NCI-H345 treated with DMSO at 0.1 percent for 48 hours (cell line): ENCODE measurements at regions not wholly inside any gene's neighbourhood (a gene's known extent, or its start where the extent isn't known, plus 50 kb on each side); places are given as distances from the start of the nearest gene placed in this dataset.

Source experiments
- DNase-seq: peaks from one replicate; lab custom pipeline; 2025; ENCODE audit not compliant: unreplicated experiment; lab: John Stamatoyannopoulos, UW

DNA sequence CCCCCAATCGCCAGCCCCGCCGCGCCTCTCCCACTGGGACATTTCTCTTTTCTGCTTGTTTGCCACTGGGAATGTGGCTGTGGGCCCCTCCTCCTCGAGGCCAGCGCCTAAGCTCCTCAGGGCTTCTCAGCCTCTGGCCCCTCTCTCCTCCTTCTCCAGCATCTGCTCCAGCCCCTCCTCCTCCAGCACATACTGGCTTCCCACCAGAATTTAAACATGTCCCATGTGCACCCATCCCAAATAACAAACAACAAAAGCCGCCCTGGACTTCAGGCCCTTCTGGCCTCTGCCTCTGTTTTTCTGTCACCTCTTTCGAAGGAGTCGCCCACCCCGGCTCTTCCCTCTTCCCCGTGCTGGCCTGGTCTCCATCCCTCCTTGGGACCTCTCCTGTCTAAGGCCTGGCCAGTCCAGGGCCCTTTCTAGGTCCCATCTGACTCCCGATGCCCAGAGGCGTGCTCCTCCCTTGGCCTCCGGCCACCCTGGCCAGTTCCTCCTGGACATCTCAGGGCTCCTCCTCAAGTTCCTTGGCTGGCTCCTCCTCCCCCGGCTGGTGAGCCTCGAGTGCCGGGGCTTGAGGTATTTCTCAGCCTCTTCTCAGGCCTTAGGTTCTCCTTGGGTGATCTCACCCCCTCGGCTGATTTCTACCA, 94.6 kb upstream of the SLC6A6 start:
- DNase-seq: no peak

DNA sequence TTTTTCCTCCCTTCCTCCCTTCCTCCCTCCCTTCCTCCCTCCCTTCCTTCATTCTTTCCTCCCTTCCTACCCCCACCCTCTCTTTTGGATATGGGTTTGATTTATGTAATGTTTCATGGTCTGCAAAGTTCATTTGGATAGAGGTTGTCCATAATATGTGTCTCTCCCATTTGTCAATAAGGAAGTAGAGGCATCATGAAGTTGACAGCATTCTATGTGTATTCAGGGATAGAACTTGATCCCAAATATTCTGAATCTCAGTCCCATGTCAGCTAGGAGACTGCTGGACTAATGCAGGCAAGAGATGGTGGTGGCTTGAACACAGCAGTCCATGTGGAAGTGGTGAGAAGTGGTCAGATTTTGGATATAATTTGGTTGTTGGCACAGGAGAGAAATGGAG, 90.7 kb upstream of the SLC6A6 start:
- no peak for DNase-seq

GRCh38 chr3:14312375-14312774, 90.0 kb upstream of the SLC6A6 start:
- DNase-seq: no peak

DNA sequence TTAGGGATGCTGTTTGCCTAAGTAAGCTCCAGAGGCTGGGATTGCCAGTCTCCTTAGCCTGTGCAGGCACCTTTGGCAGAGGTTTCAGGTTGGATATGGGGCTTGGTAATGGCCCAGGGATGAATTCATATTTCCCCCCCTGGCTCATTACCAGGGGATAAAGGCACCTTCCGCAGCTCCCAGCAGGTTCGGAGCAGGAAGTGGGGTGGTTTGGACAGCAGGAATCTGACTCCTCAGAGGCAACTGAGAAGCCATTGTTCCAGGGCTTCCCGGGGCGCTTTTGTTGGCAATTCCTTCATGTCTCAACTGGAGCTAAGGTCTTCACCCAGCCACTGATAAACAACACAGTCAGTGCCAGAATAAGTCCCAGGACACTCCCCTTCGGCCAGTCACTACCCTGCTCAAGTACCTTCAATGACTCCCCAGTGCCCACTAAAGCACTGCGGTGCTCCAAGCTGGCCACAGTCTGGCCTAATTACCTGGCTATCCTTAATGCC, 85.3 kb upstream of the SLC6A6 start:
- DNase-seq: no peak

GRCh38 chr3:14318646-14319045, 83.8 kb upstream of the SLC6A6 start:
- no peak for DNase-seq

DNA sequence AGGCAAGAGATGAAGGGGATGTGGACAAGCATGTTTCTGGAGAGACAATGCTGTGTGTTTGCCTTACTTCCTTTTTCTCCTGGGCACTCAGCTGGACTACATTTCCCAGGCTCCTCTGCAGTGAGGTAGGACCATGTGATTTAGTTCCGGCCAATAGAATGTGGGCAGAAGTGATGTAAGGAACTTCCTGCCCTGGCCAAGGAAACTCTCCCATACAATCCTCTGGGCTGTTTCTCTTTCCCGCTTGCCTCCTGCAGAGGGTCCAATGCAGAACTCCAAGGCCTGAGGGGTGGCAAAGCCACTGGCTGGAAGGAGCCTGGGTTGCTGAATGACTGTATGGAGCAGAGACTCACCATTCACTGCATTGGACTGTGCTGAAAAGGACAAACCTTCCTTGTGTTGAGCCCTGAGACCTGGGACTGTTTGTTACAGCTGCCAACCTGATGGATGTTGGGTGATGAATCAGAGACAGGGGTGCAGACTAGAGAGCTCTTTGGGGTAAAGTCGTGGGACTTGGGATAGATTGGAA, 82.7 kb upstream of the SLC6A6 start:
- no peak for DNase-seq

DNA sequence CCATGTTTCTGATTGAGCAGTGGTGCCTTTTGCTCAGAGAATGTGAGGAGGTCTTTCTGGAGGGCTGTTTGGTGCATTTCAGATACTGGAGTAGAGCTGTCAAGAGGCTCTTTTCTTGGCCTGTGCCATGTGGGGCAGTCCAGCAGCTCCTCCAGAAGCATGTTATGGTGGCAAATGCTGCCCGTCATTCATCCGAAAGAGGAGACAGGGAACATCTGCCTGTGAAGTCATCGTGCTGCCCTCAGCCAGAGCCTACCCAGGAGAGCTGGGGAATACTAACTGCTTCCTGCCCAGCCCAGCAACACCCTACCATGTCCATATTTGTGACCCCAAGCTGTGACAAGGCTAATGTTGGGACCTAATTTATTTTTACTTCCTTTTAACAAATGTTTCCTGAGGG, 82.2 kb upstream of the SLC6A6 start:
- no peak for DNase-seq

DNA sequence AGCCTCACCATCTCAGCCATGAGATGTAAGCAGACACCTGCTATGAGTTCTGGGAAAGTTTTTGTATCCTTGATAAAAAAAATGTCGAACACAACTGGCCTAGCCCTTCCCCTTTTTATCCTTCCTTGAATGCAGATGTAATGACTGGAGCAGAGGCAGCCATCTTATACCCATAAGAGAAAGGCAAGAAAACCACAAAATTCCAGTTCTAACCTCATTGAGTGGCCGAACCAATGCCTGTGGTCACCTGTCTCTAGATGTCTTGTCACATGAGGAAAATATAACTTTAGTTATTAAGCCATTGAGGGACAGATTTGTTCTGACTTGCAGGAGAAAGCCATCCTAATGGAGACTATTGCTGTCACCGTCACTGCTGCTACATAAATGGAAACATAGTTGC, 80.4 kb upstream of the SLC6A6 start:
- no peak for DNase-seq

GRCh38 chr3:14322667-14323295, 79.6 kb upstream of the SLC6A6 start:
- no peak for DNase-seq

DNA sequence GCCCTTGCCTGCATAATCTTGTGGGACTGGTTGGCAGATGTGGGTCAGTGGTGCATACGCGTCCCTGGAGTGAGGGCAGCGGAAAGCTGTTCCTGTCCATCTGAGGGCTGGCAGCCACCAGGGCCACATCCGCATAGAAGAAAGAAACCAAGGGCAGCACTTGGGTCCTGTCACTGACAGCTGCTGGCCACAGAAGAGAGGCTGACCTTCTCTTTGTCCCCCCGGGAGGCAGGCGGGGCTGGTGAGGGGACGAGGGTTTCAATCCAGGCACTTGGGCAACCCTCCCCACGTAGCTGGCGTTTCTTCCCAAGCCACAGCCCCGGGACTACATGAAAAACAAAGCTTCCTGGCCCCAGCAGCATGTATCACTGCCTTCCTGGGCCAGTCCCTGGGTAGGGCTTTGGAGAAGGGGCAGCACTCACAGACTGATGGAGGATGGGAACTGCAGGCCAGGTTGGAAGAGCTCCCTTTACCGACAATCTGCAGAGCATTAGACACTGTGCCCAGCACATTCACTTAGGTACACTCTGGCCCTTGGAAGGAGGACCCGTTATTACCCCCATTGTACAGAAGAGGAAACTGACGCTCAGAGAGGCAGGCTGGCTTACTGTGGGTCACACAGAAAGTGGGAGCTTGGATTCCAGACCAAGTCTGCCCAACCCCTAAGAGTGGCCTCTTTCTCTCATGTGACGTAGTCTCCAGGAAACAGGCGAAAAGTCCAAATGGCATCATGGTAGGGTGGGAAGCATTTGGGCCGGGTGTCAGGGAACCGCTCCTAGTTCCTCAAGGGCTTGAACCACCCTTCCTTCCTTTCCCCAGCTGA, 78.8 kb upstream of the SLC6A6 start:
- no peak for DNase-seq

- DNase-seq: no peak
Measured at GRCh38 chr3:14324224-14324944, 78.0 kb upstream of the SLC6A6 start.

DNA sequence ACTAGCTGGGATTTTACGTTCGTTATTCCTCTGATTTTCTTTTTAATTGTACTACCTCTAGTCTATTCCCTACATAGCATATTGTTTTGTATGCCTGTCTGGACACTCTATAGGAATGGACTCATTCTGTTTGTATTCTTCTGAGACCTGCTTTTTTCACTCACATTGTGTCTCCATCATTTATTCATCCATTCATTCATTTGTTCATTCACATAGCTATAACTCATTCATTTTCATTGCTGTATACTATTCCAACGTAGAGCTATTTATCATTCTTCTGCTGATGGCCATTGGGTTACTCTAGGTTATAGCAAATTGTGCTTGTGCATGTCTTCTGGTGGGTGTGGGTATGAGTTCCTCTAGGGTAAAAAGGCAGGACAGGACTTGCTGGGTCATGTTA, 74.0 kb upstream of the SLC6A6 start:
- no peak for DNase-seq

- peak; percentile 93 for DNase-seq
Measured at GRCh38 chr3:14329116-14329830, 73.1 kb upstream of the SLC6A6 start.

- DNase-seq: no peak
Measured at GRCh38 chr3:14329842-14330241, 72.6 kb upstream of the SLC6A6 start.

DNA sequence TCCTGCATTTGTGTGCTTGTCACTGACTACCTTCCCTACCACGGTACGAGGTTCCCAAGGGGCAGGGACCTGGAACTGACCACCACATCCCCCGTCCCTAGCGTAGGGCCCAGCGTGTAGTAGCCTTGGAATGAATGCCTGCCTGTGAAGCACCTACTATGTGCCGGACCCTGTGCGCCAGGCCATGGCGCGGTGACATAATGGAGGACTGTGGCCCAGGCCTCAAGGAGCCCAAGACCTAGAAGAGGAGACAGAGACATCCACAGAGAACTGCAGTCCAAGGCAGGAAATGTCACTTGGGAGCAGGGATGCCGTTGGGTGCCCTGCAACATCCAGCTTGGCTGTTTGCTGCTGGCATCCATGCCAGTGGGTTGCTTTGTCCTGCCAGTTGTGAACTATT, 71.9 kb upstream of the SLC6A6 start:
- DNase-seq: no peak

- no peak for DNase-seq
Measured at GRCh38 chr3:14331251-14331650, 71.2 kb upstream of the SLC6A6 start.

- no peak for DNase-seq
Measured at GRCh38 chr3:14332392-14332791, 70.0 kb upstream of the SLC6A6 start.

GRCh38 chr3:14333215-14333614, 69.2 kb upstream of the SLC6A6 start:
- no peak for DNase-seq

DNA sequence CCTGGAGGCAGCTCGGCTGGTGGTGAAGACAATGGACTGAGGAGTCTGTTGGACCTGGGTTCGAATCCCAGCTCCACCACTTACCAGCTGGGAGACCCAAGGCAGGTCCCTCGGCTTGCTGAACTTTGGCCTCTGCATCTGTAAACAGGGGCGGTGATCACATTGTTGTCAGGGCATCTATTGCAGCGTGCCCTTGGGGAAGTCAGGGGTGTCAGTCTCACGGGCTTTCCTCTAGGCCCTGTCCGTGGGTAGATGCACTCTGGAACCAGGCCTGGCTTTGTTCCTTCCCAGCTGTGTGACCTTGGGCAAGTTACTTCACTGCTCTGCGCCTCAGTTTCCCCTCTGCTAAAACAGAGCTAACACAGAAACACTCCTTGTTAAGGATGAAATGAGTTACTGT, 68.8 kb upstream of the SLC6A6 start:
- DNase-seq: no peak

DNA sequence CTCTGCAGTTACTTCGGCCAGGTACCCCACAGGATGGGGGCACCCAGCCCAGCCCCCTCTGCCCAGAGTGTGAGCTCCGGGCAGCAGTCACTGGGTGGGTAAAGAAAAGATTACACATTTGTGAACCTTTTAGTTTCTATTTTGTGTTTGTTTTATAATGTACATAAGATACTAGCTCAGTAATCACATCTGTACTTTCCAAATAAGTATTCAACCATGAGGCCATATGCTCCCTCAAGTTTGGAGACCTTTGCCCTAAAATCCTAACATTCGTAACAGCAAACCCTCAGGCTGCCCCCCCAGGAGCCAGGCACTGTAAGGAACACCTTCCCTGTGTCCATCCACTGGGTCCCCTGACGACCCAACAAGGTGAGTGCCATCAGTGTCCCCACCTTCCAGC, 68.3 kb upstream of the SLC6A6 start:
- no peak for DNase-seq

DNA sequence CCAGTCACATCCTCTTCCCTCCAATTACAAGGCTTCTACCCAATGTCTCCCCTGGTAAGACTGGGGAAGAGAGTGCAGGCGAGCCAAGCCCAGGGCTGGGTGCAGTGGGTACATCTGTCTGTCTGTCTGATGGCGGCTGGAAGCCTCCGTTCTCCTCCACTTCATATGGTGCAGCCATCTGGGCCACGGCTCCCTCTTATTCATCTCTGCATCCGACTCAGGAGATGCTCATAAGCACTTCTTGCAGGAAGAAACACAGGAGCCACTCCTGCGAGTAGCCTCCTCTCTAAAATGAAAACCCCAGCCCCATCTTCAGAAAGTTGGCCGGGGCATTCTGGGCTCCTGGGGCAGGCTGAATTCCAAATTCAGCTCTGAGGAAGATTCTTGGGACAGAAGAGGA, 67.5 kb upstream of the SLC6A6 start:
- DNase-seq: no peak
